SJCRH30 (cell line): ENCODE measurements at regions not wholly inside any gene's neighbourhood (a gene's known extent, or its start where the extent isn't known, plus 50 kb on each side); places are given as distances from the start of the nearest gene placed in this dataset.
A peak's percentile ranks its signal among the peaks of the same experiment; 100 is the strongest.

Experiments
- DNase-seq, 2 experiments: peaks; one replicate each; pipeline ENCODE4 v3.0.0-alpha.2; 2015 to 2020
- H3K27ac ChIP-seq: fragments of 250-450 bp; sonication (Bioruptor Pico); 2 replicates; pipeline ENCODE4 v1.5.1; 2020; ENCODE audit warnings: mild to moderate bottlenecking, moderate library complexity
- H3K27me3 ChIP-seq: fragments of 250-450 bp; sonication (Bioruptor Pico); 2 replicates; pipeline ENCODE4 v1.5.1; 2020; ENCODE audit warnings: mild to moderate bottlenecking, moderate library complexity
- H3K36me3 ChIP-seq: fragments of 250-450 bp; sonication (Bioruptor Pico); 2 replicates; pipeline ENCODE4 v1.5.1; 2020; ENCODE audit warnings: mild to moderate bottlenecking, moderate library complexity
- H3K4me1 ChIP-seq: fragments of 250-450 bp; sonication (Bioruptor Pico); 2 replicates; pipeline ENCODE4 v1.5.1; 2020; ENCODE audit warnings: mild to moderate bottlenecking, moderate library complexity
- H3K4me3 ChIP-seq: fragments of 250-450 bp; sonication (Bioruptor Pico); 2 replicates; pipeline ENCODE4 v1.5.1; 2020; ENCODE audit warnings: mild to moderate bottlenecking, moderate library complexity
- H3K9me3 ChIP-seq: fragments of 250-450 bp; sonication (Bioruptor Pico); replicated peaks from 2 replicates; pipeline ENCODE4 v1.5.1; 2020; ENCODE audit warnings: mild to moderate bottlenecking, moderate library complexity

DNA sequence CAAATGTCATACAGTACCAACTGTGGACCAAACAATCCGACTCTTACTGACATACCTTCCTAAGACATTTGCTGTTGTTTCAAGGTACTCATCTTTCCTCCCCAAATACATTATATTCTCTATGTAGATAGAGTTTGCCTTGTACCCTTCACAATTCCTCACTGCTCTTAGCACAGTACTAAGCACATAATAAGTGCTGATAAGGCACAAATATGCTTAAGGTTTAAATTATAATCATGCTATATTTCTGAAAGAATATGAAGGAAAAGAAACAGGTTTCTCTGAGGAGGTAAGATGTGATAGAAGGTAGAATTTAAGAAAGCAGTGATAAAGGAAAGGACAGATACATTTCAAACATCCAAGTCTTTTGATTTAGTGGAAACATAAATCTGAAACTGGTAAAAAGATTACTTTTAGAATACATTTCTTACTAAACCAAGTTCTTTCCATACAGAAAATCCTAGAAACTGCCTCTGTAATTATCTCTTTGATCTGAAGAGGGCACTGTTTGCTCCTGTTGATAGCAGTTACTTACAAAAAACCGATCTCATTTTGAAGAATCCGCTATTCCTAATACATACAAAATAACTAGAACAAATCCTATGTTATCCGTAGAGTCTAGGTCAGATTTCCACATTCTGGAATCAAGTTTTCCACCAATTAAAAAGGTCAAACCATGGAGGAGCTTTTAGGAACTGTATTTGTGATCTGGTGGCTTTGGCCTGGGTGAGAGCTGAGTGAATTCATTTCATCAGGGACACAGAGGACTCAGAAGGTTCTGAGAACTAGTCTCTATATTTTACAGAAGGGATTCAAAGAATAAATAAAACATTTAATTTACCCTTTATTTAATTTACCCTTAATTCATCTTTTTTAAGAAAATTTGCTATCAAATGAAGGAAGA lies 311.9 kb downstream of the DAD1 start:
- H3K9me3 ChIP-seq = no peaks in the 10 kb centered on the region
- H3K27me3 ChIP-seq = 0 out of 2 replicates have a peak, but pooled peaks cover 4% of the 10 kb centered on the region
- no peak overlapping the region for H3K27ac ChIP-seq
- peak in 1 of 2 experiments; percentile 40 for DNase-seq
- H3K4me3 ChIP-seq = no peak overlapping the region
- H3K36me3 ChIP-seq = no peaks in the 10 kb centered on the region
- H3K4me1 ChIP-seq = no peaks in the 10 kb centered on the region

- H3K27ac ChIP-seq = no peak overlapping the region
Measured at GRCh38 chr14:22271838-22272799, 316.9 kb downstream of the DAD1 start.

DNA sequence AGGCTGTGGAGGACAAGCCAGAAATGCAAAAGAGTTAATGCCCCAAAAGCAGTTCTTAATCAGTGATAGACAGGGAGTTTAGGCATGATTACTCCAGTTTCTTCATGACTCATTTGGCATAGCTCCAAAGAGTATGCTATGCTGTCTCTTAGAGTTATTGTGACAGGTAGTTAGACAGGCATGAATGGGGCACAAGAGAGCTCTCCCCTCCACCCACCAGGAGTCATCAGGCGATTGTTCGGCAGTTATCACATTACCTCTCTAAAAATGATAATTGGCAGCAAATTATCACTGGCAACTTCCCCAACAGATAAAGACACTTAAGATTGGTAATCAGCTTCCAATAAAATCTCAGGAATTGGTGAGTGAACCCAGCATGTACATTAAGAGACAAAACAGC lies 320.1 kb downstream of the DAD1 start:
- Histone ChIP-seq H3K36me3 (no peaks in the 10 kb centered on the region), H3K27me3 (no peaks in the 10 kb centered on the region; the same call in 1 of the 2 replicates), H3K4me1 (no peaks in the 10 kb centered on the region), H3K9me3 (no peaks in the 10 kb centered on the region), H3K27ac (no peak overlapping the region), H3K4me3 (no peak overlapping the region)
- DNase-seq = no peak

More at GRCh38 chr14:22271838-22272799, 316.9 kb downstream of the DAD1 start:
- Histone ChIP-seq H3K36me3 (no peaks in the 10 kb centered on the region), H3K4me1 (no peaks in the 10 kb centered on the region), H3K4me3 (no peak overlapping the region), H3K27me3 (no peaks in the 10 kb centered on the region), H3K9me3 (no peaks in the 10 kb centered on the region)
- DNase-seq = no peak

- Histone ChIP-seq H3K4me3 (no peak overlapping the region), H3K4me1 (no peaks in the 10 kb centered on the region), H3K9me3 (no peaks in the 10 kb centered on the region), H3K36me3 (no peaks in the 10 kb centered on the region), H3K27me3 (peaks cover 4% of the 10 kb centered on the region; the same call in 1 of the 2 replicates), H3K27ac (no peak overlapping the region)
- no peak for DNase-seq
Measured at GRCh38 chr14:22266683-22267082, 322.3 kb downstream of the DAD1 start.

GRCh38 chr14:22266142-22266442 lies 322.9 kb downstream of the DAD1 start:
- Histone ChIP-seq H3K4me3 (no peak overlapping the region), H3K4me1 (no peaks in the 10 kb centered on the region), H3K36me3 (no peaks in the 10 kb centered on the region), H3K27ac (no peak overlapping the region), H3K9me3 (no peaks in the 10 kb centered on the region), H3K27me3 (peaks cover 6% of the 10 kb centered on the region; the same call in 1 of the 2 replicates)
- no peak for DNase-seq

DNA sequence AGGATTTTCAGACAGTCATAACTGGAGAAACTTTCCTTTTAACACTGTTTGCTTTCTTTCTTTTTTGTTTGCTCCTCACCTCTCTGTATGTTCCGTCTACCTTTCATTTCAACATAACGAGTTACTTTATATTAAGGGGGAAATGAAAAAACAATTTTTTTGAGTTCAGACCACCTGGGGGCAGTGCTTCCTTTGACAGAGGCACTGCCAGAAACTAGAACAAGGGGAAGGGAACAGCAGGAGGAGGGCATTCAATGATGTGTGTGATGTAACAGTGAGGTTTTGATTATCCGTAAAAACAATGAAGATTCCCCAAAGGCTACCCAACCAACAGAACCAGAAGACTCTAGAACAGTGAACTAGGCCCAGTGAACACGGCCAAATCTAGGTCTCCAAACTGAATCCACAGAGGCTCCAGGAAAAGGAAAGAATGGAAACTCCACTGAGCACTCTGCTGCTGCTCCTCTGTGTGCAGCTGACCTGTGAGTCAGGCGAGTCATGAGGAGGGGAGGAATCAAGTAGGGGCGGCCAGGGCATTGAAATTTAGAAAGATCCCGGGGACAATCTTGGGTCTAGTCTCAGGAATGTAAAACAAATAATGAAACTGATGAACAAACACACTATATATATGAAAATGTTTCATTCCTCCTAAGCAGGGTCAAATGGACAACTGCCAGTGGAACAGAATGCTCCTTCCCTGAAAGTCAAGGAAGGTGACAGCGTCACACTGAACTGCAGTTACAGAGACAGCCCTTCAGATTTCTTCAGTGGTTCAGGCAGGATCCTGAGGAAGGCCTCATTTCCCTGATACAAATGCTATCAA lies 323.5 kb downstream of the DAD1 start:
- Histone ChIP-seq H3K4me3 (no peak overlapping the region), H3K27me3 (peaks cover 6% of the 10 kb centered on the region; the same call in 1 of the 2 replicates), H3K36me3 (no peaks in the 10 kb centered on the region), H3K4me1 (no peaks in the 10 kb centered on the region), H3K9me3 (no peaks in the 10 kb centered on the region), H3K27ac (no peak overlapping the region)
- DNase-seq = peak in 1 of 2 experiments; percentile 15

GRCh38 chr14:22264759-22265158 lies 324.3 kb downstream of the DAD1 start:
- H3K27me3 ChIP-seq = peaks cover 6% of the 10 kb centered on the region; the same call in 1 of the 2 replicates
- no peak for DNase-seq
- H3K27ac ChIP-seq = no peak overlapping the region

DNA sequence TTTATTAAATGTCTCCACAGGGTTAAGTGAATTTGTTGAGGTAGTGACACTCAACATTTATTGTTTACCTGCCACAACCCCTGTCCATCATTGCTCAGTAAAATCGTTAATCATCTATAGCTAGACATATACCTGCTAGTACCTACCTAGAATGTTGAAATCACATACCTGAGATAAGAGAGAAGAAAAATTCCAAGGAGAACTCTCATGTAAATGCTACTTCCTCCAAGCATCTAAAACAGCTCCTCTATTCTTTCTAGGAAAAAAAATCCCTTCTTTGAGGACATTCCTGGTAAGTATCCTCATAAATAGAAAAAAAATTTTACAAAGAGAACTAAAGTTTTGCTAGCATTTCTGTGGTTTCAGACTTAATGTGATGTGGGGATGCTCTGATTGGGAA lies 325.1 kb downstream of the DAD1 start:
- no peak overlapping the region for H3K27ac ChIP-seq
- H3K36me3 ChIP-seq = no peaks in the 10 kb centered on the region
- H3K27me3 ChIP-seq = peaks cover 6% of the 10 kb centered on the region; the same call in 1 of the 2 replicates
- no peak overlapping the region for H3K4me3 ChIP-seq
- H3K9me3 ChIP-seq = no peaks in the 10 kb centered on the region
- no peaks in the 10 kb centered on the region for H3K4me1 ChIP-seq
- no peak for DNase-seq

More at GRCh38 chr14:22264759-22265158, 324.3 kb downstream of the DAD1 start:
- H3K4me1 ChIP-seq = no peaks in the 10 kb centered on the region
- no peaks in the 10 kb centered on the region for H3K36me3 ChIP-seq
- H3K9me3 ChIP-seq = no peaks in the 10 kb centered on the region
- no peak overlapping the region for H3K4me3 ChIP-seq

DNA sequence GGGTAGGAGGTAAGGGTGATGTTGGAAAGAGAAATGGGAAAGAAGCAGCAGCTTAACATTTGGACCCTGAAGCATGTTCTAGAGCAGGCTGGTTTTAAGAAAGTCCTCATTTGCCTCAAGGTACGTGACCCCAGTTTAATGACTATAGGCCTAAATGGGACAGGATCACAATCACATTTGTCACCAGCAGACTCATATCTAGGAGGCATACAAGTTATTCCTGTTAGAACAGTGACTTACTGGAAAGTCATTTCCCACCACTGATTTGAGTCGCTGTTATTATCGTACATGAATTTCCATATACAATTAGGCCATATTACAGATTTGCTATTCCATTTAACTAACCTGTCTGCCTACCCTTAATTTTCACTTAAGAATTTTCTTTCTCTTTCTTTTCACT lies 326.1 kb downstream of the DAD1 start:
- no peak for DNase-seq
- Histone ChIP-seq H3K4me3 (no peak overlapping the region), H3K4me1 (no peaks in the 10 kb centered on the region), H3K9me3 (no peaks in the 10 kb centered on the region), H3K36me3 (no peaks in the 10 kb centered on the region), H3K27me3 (peaks cover 6% of the 10 kb centered on the region; the same call in 1 of the 2 replicates), H3K27ac (no peak overlapping the region)

DNA sequence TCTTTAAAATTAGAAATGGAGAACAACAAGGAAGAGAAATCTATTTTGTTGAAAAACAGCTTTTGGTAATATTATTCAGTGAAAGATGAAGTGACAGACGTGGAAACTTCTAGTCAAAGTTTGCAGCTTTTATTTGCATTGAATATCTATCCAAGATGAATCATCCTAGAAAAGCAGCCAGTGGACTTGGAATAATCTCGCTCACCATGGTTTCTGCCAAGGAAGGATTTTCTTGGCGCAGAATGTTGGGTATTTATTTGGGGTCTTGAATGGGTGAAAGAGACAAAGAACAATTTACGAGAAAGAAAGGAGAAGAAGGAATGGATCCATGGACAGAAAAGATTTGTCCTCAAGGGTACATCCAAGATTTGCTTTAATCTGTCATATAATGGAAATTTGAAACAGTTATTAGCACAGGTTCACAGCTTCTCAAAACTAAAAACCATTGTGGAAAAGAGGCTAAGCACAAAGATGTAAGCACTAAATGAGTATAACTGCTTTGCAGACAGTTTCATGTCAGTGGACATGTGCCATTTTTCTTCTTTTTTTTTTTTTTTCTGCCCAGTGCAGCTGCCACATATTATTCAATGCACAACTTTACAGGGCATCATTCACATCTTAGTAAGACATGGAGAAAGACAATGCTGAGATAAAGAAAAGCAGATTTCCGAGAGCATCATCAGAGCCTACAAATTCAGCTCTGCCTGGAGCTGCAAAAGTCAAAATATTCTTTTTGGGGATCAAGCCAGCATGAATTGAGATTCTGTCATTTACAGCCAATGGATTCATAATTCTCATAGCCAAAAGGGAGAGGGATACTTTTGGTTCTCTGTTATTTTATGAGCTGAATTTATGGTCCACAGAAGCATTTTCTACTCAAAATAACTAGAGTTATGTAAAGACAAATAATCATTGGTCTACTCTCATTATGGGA lies 333.7 kb downstream of the DAD1 start:
- Histone ChIP-seq H3K4me3 (no peak overlapping the region), H3K36me3 (no peaks in the 10 kb centered on the region), H3K27me3 (peaks cover 3% of the 10 kb centered on the region; the same call in 1 of the 2 replicates), H3K4me1 (no peaks in the 10 kb centered on the region), H3K9me3 (no peaks in the 10 kb centered on the region), H3K27ac (no peak overlapping the region)
- no peak for DNase-seq

- no peak for DNase-seq
- H3K36me3 ChIP-seq = no peaks in the 10 kb centered on the region
- peaks cover 3% of the 10 kb centered on the region; the same call in 1 of the 2 replicates for H3K27me3 ChIP-seq
- no peaks in the 10 kb centered on the region for H3K9me3 ChIP-seq
- no peak overlapping the region for H3K4me3 ChIP-seq
- no peak overlapping the region for H3K27ac ChIP-seq
- H3K4me1 ChIP-seq = no peaks in the 10 kb centered on the region
Measured at GRCh38 chr14:22252686-22253085, 336.3 kb downstream of the DAD1 start.

GRCh38 chr14:22251090-22251489 lies 337.9 kb downstream of the DAD1 start:
- Histone ChIP-seq H3K9me3 (no peaks in the 10 kb centered on the region), H3K36me3 (no peaks in the 10 kb centered on the region), H3K27ac (no peak overlapping the region), H3K4me1 (no peaks in the 10 kb centered on the region), H3K4me3 (no peak overlapping the region), H3K27me3 (peaks cover 3% of the 10 kb centered on the region; the same call in 1 of the 2 replicates)
- DNase-seq = no peak

GRCh38 chr14:22249770-22250169 lies 339.3 kb downstream of the DAD1 start:
- Histone ChIP-seq H3K27me3 (peaks cover 3% of the 10 kb centered on the region; the same call in 1 of the 2 replicates), H3K36me3 (no peaks in the 10 kb centered on the region), H3K4me1 (no peaks in the 10 kb centered on the region), H3K9me3 (no peaks in the 10 kb centered on the region), H3K27ac (no peak overlapping the region), H3K4me3 (no peak overlapping the region)
- no peak for DNase-seq
